Osteoblast (primary cell): ENCODE measurements at regions not wholly inside any gene's neighbourhood (a gene's known extent, or its start where the extent isn't known, plus 50 kb on each side); places are given as distances from the start of the nearest gene placed in this dataset.

Source experiments
- DNase-seq: peaks from one replicate; pipeline ENCODE4 v3.0.0; 2011; ENCODE audit warnings: low spot score, mixed read lengths; ENCODE audit not compliant: insufficient read length; ENCODE audit errors: missing footprints
- H2AFZ ChIP-seq: 2 replicates; pipeline ENCODE4 v1.6.0; 2011; ENCODE audit warnings: mild to moderate bottlenecking, low read length
- H3K27ac ChIP-seq: 2 replicates; pipeline ENCODE4 v1.5.1; 2011; ENCODE audit warnings: mild to moderate bottlenecking, low read depth, low read length, moderate library complexity
- H3K27me3 ChIP-seq: 2 replicates; pipeline ENCODE4 v1.6.0; 2012; ENCODE audit warnings: mild to moderate bottlenecking, control low read depth, inconsistent platforms, low read length, moderate library complexity; ENCODE audit not compliant: insufficient read depth
- H3K36me3 ChIP-seq: 2 replicates; pipeline ENCODE4 v1.5.1; 2011; ENCODE audit warnings: mild to moderate bottlenecking, low read length, control low read depth, moderate library complexity; ENCODE audit not compliant: insufficient read depth
- H3K4me1 ChIP-seq: 2 replicates; pipeline ENCODE4 v1.5.1; 2011; ENCODE audit warnings: mild to moderate bottlenecking, low read length, control low read depth, moderate library complexity; ENCODE audit not compliant: insufficient read depth
- H3K4me2 ChIP-seq: 2 replicates; pipeline ENCODE4 v1.6.0; 2011; ENCODE audit warnings: mild to moderate bottlenecking, low read length; ENCODE audit not compliant: insufficient read depth
- H3K4me3 ChIP-seq: fragments of 200-600 bp; sonication (generic); 3 replicates; pipeline ENCODE4 v1.5.1; 2012; ENCODE audit warnings: mild to moderate bottlenecking, low read length, inconsistent platforms; ENCODE audit not compliant: insufficient read depth
- H3K79me2 ChIP-seq: 2 replicates; pipeline ENCODE4 v1.6.0; 2012; ENCODE audit warnings: mild to moderate bottlenecking, low read length, control low read depth, inconsistent platforms; ENCODE audit not compliant: insufficient read depth
- H3K9me3 ChIP-seq: 2 replicates; pipeline ENCODE4 v1.5.1; 2011; ENCODE audit warnings: low read depth, low read length, control low read depth
- H4K20me1 ChIP-seq: 2 replicates; pipeline ENCODE4 v1.6.0; 2012; ENCODE audit warnings: mild to moderate bottlenecking, low read length, control low read depth; ENCODE audit not compliant: insufficient read depth
- CTCF ChIP-seq: IDR thresholded peaks from 2 replicates; pipeline ENCODE4 v1.5.1; 2011; ENCODE audit warnings: mild to moderate bottlenecking, low read depth, low read length, moderate library complexity; ENCODE audit errors: extremely low read depth

- Histone ChIP-seq H3K4me3 (no peak overlapping the region), H2AFZ (no peak overlapping the region), H3K4me1 (no peaks in the 10 kb centered on the region), H3K27me3 (no peaks in the 10 kb centered on the region), H3K4me2 (no peak overlapping the region), H3K27ac (no peak overlapping the region), H3K9me3 (no peaks in the 10 kb centered on the region), H3K36me3 (no peaks in the 10 kb centered on the region), H3K79me2 (no peaks in the 10 kb centered on the region), H4K20me1 (no peaks in the 10 kb centered on the region)
- no peak for TF ChIP-seq CTCF
- no peak for DNase-seq
Observed at GRCh38 chr3:189500798-189501495, 130.2 kb upstream of the TP63 start.

DNA sequence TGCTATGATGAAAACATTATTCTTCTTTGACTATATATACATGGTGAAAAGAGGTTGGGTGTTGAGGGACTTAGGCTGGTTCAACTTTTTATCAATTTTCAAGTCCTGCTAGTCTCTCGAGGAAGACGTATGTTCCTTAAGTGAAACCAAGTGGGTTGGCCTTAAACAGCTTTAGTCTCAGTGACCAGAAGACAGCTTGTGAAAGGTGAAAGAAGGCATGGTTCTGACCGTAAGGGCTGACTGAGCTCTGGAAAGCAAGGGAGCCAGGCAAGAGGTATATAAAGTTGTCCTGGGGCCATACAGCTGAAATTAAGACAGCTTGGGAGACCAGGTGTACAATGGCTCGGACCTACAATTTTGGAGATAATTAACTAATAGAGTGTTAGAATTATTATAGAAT, 128.9 kb upstream of the TP63 start:
- H3K4me3 ChIP-seq, result no peak overlapping the region
- H3K4me2 ChIP-seq, result no peak overlapping the region
- no peak for DNase-seq
- H3K4me1 ChIP-seq, result no peaks in the 10 kb centered on the region
- no peaks in the 10 kb centered on the region for H3K9me3 ChIP-seq
- no peaks in the 10 kb centered on the region for H3K79me2 ChIP-seq
- no peaks in the 10 kb centered on the region for H4K20me1 ChIP-seq
- H3K36me3 ChIP-seq, result no peaks in the 10 kb centered on the region
- no peaks in the 10 kb centered on the region for H3K27me3 ChIP-seq
- H3K27ac ChIP-seq, result no peak overlapping the region
- TF ChIP-seq CTCF, result no peak
- no peak overlapping the region for H2AFZ ChIP-seq

DNA sequence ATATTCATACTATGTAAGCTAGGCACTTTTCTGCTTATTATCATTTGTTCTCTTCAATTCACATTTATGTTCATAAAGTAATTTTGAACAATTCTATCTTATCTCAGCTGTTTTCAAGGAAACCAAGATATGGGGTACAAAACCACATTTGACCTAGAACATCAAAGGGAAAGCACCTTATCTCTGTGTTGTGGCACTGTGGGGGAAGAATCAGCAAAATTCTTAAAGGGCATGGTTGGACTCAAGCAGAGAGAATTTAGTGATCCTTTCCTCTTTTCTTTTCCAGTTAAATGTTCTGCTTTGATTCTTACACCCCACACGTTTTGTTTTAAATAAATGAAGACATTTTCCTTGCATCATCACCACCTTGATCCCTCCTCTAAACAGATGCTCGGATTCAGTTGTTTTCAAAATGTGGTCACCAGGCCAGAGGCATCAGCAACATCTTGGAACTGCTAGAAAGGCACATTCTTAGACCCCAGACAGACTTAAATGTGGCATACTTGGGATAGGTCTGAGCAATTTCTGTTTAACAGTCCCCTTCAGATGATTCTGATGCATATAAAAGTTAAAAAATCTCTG, 128.4 kb upstream of the TP63 start:
- no peaks in the 10 kb centered on the region for H4K20me1 ChIP-seq
- TF ChIP-seq CTCF, result no peak
- no peaks in the 10 kb centered on the region for H3K9me3 ChIP-seq
- H3K36me3 ChIP-seq, result no peaks in the 10 kb centered on the region
- no peak for DNase-seq
- no peak overlapping the region for H3K4me2 ChIP-seq
- H3K4me1 ChIP-seq, result no peaks in the 10 kb centered on the region
- H2AFZ ChIP-seq, result no peak overlapping the region
- H3K79me2 ChIP-seq, result no peaks in the 10 kb centered on the region
- no peaks in the 10 kb centered on the region for H3K27me3 ChIP-seq
- no peak overlapping the region for H3K27ac ChIP-seq
- H3K4me3 ChIP-seq, result no peak overlapping the region

- Histone ChIP-seq H2AFZ (no peak overlapping the region), H3K79me2 (no peaks in the 10 kb centered on the region), H3K9me3 (no peaks in the 10 kb centered on the region), H3K27ac (no peak overlapping the region), H3K27me3 (no peaks in the 10 kb centered on the region), H3K4me3 (no peak overlapping the region), H3K4me1 (peaks cover 6% of the 10 kb centered on the region), H4K20me1 (no peaks in the 10 kb centered on the region), H3K4me2 (no peak overlapping the region), H3K36me3 (no peaks in the 10 kb centered on the region)
- no peak for TF ChIP-seq CTCF
- no peak for DNase-seq
Observed at GRCh38 chr3:189507856-189508255, 123.3 kb upstream of the TP63 start.
